ENCODE measurements at regions not wholly inside any gene's neighbourhood (a gene's known extent, or its start where the extent isn't known, plus 50 kb on each side); places are given as distances from the start of the nearest gene placed in this dataset.

GRCh38 chr16:35201151-35201550 lies 1741.7 kb downstream of the TP53TG3F start:
- Histone ChIP-seq H3K36me3 (ENCODE audit: control insufficient read depth, insufficient read depth, low read length) (no peaks in the 10 kb centered on the region), H3K4me3 (ENCODE audit: low read depth, low read length) (no peak overlapping the region), H3K27me3 (ENCODE audit: control insufficient read depth, insufficient read depth, low read length) (no peaks in the 10 kb centered on the region)
- no peak for TF ChIP-seq CTCF (IDR thresholded peaks at IDR 0.05; ENCODE audit: insufficient read depth, low read length, severe bottlenecking)
- FAIRE-seq (no peak), DNase-seq (ENCODE audit: low read depth) (no peak)

- FAIRE-seq (no peak), DNase-seq (ENCODE audit: low read depth) (no peak)
- TF ChIP-seq CTCF (IDR thresholded peaks at IDR 0.05; ENCODE audit: insufficient read depth, low read length, severe bottlenecking) = no peak
- Histone ChIP-seq H3K36me3 (ENCODE audit: control insufficient read depth, insufficient read depth, low read length) (no peaks in the 10 kb centered on the region), H3K4me3 (ENCODE audit: low read depth, low read length) (no peak overlapping the region), H3K27me3 (ENCODE audit: control insufficient read depth, insufficient read depth, low read length) (no peaks in the 10 kb centered on the region)
Measured at GRCh38 chr16:35203636-35204035, 1744.2 kb downstream of the TP53TG3F start.

- DNase-seq (ENCODE audit: low read depth) = no peak
- FAIRE-seq = no peak
- Histone ChIP-seq H3K27me3 (ENCODE audit: control insufficient read depth, insufficient read depth, low read length) (no peaks in the 10 kb centered on the region), H3K36me3 (ENCODE audit: control insufficient read depth, insufficient read depth, low read length) (no peaks in the 10 kb centered on the region), H3K4me3 (ENCODE audit: low read depth, low read length) (no peak overlapping the region)
- no peak for TF ChIP-seq CTCF (IDR thresholded peaks at IDR 0.05; ENCODE audit: insufficient read depth, low read length, severe bottlenecking)
Measured at GRCh38 chr16:35207059-35207999, 1747.9 kb downstream of the TP53TG3F start.

- Histone ChIP-seq H3K4me3 (ENCODE audit: low read depth, low read length) (no peak overlapping the region), H3K36me3 (ENCODE audit: control insufficient read depth, insufficient read depth, low read length) (no peaks in the 10 kb centered on the region), H3K27me3 (ENCODE audit: control insufficient read depth, insufficient read depth, low read length) (no peaks in the 10 kb centered on the region)
- no peak for TF ChIP-seq CTCF (IDR thresholded peaks at IDR 0.05; ENCODE audit: insufficient read depth, low read length, severe bottlenecking)
- DNase-seq (ENCODE audit: low read depth) = no peak
- no peak for FAIRE-seq
Measured at GRCh38 chr16:35208001-35208935, 1748.9 kb downstream of the TP53TG3F start.

- TF ChIP-seq CTCF (IDR thresholded peaks at IDR 0.05; ENCODE audit: insufficient read depth, low read length, severe bottlenecking) = no peak
- H3K27me3 ChIP-seq (ENCODE audit: control insufficient read depth, insufficient read depth, low read length) = no peaks in the 10 kb centered on the region
- no peak for FAIRE-seq
- no peaks in the 10 kb centered on the region for H3K36me3 ChIP-seq (ENCODE audit: control insufficient read depth, insufficient read depth, low read length)
- no peak for DNase-seq (ENCODE audit: low read depth)
- H3K4me3 ChIP-seq (ENCODE audit: low read depth, low read length) = no peak overlapping the region
Measured at GRCh38 chr16:35210681-35211433, 1751.4 kb downstream of the TP53TG3F start.
